ENCODE measurements at regions not wholly inside any gene's neighbourhood (a gene's known extent, or its start where the extent isn't known, plus 50 kb on each side); places are given as distances from the start of the nearest gene placed in this dataset.

DNA sequence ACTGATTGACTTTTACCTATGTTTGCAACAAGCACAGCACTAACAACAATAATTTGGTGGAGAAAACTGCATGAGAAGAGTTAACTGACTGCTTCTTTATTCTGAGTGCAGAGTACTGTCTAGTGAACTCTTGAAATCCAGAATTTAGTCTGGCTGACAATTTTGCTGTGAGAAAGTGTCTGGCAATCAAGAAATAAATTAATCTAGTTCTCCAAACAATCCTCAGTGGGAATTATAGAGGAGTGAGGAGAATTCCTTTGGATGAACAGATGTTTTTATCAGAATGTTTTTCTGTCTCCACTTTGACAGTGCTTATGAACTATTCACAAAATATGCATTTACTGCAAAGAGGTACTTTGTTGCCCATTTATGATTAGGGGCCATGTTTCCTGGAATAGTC lies 694.9 kb upstream of the LRRN3 start:
- H3K27me3 ChIP-seq (ENCODE audit: insufficient read depth, poor library complexity, severe bottlenecking): no peaks in the 10 kb centered on the region
- TF ChIP-seq GABPA (IDR thresholded peaks at IDR 0.05; ENCODE audit: low read depth): no peak
- no peak for TF ChIP-seq POLR2AphosphoS5 (IDR thresholded peaks at IDR 0.05; ENCODE audit: low read depth)
- no peak for TF ChIP-seq SPI1 (IDR thresholded peaks at IDR 0.05; ENCODE audit: borderline replicate concordance, low read depth)
- TF ChIP-seq, protein P1, sequence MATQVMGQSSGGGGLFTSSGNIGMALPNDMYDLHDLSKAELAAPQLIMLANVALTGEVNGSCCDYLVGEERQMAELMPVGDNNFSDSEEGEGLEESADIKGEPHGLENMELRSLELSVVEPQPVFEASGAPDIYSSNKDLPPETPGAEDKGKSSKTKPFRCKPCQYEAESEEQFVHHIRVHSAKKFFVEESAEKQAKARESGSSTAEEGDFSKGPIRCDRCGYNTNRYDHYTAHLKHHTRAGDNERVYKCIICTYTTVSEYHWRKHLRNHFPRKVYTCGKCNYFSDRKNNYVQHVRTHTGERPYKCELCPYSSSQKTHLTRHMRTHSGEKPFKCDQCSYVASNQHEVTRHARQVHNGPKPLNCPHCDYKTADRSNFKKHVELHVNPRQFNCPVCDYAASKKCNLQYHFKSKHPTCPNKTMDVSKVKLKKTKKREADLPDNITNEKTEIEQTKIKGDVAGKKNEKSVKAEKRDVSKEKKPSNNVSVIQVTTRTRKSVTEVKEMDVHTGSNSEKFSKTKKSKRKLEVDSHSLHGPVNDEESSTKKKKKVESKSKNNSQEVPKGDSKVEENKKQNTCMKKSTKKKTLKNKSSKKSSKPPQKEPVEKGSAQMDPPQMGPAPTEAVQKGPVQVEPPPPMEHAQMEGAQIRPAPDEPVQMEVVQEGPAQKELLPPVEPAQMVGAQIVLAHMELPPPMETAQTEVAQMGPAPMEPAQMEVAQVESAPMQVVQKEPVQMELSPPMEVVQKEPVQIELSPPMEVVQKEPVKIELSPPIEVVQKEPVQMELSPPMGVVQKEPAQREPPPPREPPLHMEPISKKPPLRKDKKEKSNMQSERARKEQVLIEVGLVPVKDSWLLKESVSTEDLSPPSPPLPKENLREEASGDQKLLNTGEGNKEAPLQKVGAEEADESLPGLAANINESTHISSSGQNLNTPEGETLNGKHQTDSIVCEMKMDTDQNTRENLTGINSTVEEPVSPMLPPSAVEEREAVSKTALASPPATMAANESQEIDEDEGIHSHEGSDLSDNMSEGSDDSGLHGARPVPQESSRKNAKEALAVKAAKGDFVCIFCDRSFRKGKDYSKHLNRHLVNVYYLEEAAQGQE (IDR thresholded peaks at IDR 0.05; ENCODE audit: insufficient replicate concordance, low read depth): no peak
- TF ChIP-seq, protein P2, sequence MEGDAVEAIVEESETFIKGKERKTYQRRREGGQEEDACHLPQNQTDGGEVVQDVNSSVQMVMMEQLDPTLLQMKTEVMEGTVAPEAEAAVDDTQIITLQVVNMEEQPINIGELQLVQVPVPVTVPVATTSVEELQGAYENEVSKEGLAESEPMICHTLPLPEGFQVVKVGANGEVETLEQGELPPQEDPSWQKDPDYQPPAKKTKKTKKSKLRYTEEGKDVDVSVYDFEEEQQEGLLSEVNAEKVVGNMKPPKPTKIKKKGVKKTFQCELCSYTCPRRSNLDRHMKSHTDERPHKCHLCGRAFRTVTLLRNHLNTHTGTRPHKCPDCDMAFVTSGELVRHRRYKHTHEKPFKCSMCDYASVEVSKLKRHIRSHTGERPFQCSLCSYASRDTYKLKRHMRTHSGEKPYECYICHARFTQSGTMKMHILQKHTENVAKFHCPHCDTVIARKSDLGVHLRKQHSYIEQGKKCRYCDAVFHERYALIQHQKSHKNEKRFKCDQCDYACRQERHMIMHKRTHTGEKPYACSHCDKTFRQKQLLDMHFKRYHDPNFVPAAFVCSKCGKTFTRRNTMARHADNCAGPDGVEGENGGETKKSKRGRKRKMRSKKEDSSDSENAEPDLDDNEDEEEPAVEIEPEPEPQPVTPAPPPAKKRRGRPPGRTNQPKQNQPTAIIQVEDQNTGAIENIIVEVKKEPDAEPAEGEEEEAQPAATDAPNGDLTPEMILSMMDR (IDR thresholded peaks at IDR 0.05; ENCODE audit: insufficient read depth, low read length): no peak
- H3K27ac ChIP-seq (replicated peaks): no peak overlapping the region
- H3K4me3 ChIP-seq (replicated peaks; ENCODE audit: insufficient read depth, low read length): no peak overlapping the region
- no peak for DNase-seq (ENCODE audit: low read depth in 1 of 2, low spot score in 1 of 2)

DNA sequence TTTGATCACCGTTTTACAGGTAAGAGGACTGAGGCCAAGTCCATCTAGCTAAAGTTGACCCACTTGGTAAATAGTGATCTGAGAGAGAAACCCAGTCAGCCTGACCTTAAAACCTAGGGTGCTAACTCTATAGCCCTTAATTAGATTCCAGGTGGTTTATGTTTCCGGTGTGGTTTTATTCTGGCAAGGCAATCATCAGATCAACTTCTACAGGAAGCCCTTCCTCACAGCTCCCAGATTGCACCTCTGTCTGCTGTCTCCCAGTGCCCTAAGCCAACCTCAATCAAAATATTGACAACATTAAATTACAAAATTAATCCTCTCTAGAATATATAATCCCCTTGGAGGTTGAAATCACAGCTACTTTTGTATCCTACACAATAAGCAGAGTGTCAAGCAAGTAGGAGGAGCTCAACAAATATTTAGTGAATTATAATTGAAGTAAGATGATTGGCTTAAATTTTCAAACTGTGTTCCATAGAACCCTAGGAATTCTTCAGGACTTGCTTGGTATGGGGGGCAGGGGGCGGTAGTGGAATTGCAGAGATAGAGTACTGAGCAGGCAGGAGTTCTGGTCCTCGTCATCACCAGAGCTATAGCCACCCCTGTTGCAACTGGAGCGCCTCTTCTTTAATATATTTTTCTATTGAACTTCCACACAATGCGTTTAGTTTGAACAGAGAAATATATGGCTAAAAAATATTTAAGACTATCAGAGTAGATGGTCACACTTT lies 692.8 kb upstream of the LRRN3 start:
- H3K27ac ChIP-seq (replicated peaks): no peak overlapping the region
- H3K27me3 ChIP-seq (ENCODE audit: insufficient read depth, poor library complexity, severe bottlenecking): no peaks in the 10 kb centered on the region
- H3K4me3 ChIP-seq (replicated peaks; ENCODE audit: insufficient read depth, low read length): no peak overlapping the region
- TF ChIP-seq GABPA (IDR thresholded peaks at IDR 0.05; ENCODE audit: low read depth): no peak
- TF ChIP-seq, protein P1 (IDR thresholded peaks at IDR 0.05; ENCODE audit: insufficient replicate concordance, low read depth): no peak
- TF ChIP-seq SPI1 (IDR thresholded peaks at IDR 0.05; ENCODE audit: borderline replicate concordance, low read depth): no peak
- TF ChIP-seq POLR2AphosphoS5 (IDR thresholded peaks at IDR 0.05; ENCODE audit: low read depth): no peak
- TF ChIP-seq, protein P2 (IDR thresholded peaks at IDR 0.05; ENCODE audit: insufficient read depth, low read length): no peak
- DNase-seq (ENCODE audit: low read depth in 1 of 2, low spot score in 1 of 2): no peak

DNA sequence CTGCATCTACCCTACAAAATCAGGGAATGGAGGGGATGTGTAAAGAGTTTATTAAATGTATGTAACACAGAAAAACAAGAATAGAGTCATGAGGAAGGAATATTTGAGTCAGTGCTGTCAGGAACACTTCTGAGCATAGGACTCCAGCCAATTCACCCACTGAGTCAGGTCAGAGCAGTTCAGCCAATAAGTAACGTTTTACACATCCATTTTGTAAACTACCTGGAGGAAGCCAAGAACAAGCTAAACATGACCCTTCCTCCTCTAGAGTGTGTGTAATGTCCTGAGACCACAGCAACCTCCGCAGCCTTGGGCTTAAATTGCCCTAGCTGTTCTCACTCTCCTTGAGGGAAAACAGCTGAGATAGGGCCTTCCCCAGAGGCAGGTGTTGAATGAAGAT lies 691.5 kb upstream of the LRRN3 start:
- Histone ChIP-seq H3K4me3 (replicated peaks; ENCODE audit: insufficient read depth, low read length) (no peak overlapping the region), H3K27me3 (ENCODE audit: insufficient read depth, poor library complexity, severe bottlenecking) (no peaks in the 10 kb centered on the region), H3K27ac (replicated peaks) (no peak overlapping the region)
- TF ChIP-seq, protein P1 (IDR thresholded peaks at IDR 0.05; ENCODE audit: insufficient replicate concordance, low read depth): no peak
- TF ChIP-seq GABPA (IDR thresholded peaks at IDR 0.05; ENCODE audit: low read depth) (no peak), POLR2AphosphoS5 (IDR thresholded peaks at IDR 0.05; ENCODE audit: low read depth) (no peak), SPI1 (IDR thresholded peaks at IDR 0.05; ENCODE audit: borderline replicate concordance, low read depth) (no peak)
- TF ChIP-seq, protein P2 (IDR thresholded peaks at IDR 0.05; ENCODE audit: insufficient read depth, low read length): no peak
- no peak for DNase-seq (ENCODE audit: low read depth in 1 of 2, low spot score in 1 of 2)

Measured in HL-60 (cell line).